IMR-90 (cell line): ENCODE measurements at regions not wholly inside any gene's neighbourhood (a gene's known extent, or its start where the extent isn't known, plus 50 kb on each side); places are given as distances from the start of the nearest gene placed in this dataset.

Experiments
- BHLHE40 ChIP-seq: fragments of 150-350 bp; IDR thresholded peaks from 2 replicates; pipeline ENCODE4 v1.6.1; 2016; ENCODE audit warnings: mild to moderate bottlenecking, low read depth, low read length
- CEBPB ChIP-seq: IDR thresholded peaks from 2 replicates; pipeline ENCODE4 v1.6.1; 2012; ENCODE audit warnings: low read depth, low read length, improper control_type of control experiment
- CHD1 ChIP-seq: IDR thresholded peaks from 2 replicates; pipeline ENCODE4 v1.6.1; 2012; ENCODE audit warnings: low read depth, low read length, improper control_type of control experiment
- FOS ChIP-seq: fragments of 150-350 bp; IDR thresholded peaks from 2 replicates; pipeline ENCODE4 v1.6.1; 2016; ENCODE audit warnings: low read depth, low read length
- MAFK ChIP-seq: IDR thresholded peaks from 2 replicates; pipeline ENCODE4 v1.6.1; 2012; ENCODE audit warnings: low read depth, low read length, improper control_type of control experiment
- MAZ ChIP-seq: IDR thresholded peaks from 2 replicates; pipeline ENCODE4 v1.6.1; 2012; ENCODE audit warnings: low read depth, mild to moderate bottlenecking, low read length, improper control_type of control experiment, moderate library complexity, borderline replicate concordance
- MXI1 ChIP-seq: IDR thresholded peaks from 2 replicates; pipeline ENCODE4 v1.6.1; 2012; ENCODE audit warnings: low read depth, mild to moderate bottlenecking, low read length, moderate library complexity, borderline replicate concordance
- POLR2A ChIP-seq: IDR thresholded peaks from 2 replicates; pipeline ENCODE4 v1.6.1; 2012; ENCODE audit warnings: mild to moderate bottlenecking, low read depth, low read length
- RAD21 ChIP-seq: IDR thresholded peaks from 2 replicates; pipeline ENCODE4 v1.6.1; 2012; ENCODE audit warnings: low read length, improper control_type of control experiment
- RCOR1 ChIP-seq: IDR thresholded peaks from 2 replicates; pipeline ENCODE4 v1.6.1; 2012; ENCODE audit warnings: mild to moderate bottlenecking, low read length, improper control_type of control experiment; ENCODE audit not compliant: insufficient replicate concordance
- RFX5 ChIP-seq: IDR thresholded peaks from 2 replicates; pipeline ENCODE4 v1.8.0; 2012; ENCODE audit warnings: low read depth, mild to moderate bottlenecking, low read length, moderate library complexity
- SMC3 ChIP-seq: fragments of 150-350 bp; IDR thresholded peaks from 2 replicates; pipeline ENCODE4 v1.6.1; 2016; ENCODE audit warnings: low read depth, mild to moderate bottlenecking, antibody characterized with exemption, low read length, moderate library complexity
- TF ChIP-seq, protein P1 (sequence below): conservative IDR thresholded peaks from 2 replicates; pipeline ENCODE4 v1.5.1; 2012; ENCODE audit warnings: mild to moderate bottlenecking, low read depth, low read length, improper control_type of control experiment
- TF ChIP-seq, protein P2 (sequence below): fragments of 150-350 bp; IDR thresholded peaks from 2 replicates; pipeline ENCODE4 v1.6.1; 2017; ENCODE audit warnings: mild to moderate bottlenecking, antibody characterized with exemption, low read length, low read depth

DNA sequence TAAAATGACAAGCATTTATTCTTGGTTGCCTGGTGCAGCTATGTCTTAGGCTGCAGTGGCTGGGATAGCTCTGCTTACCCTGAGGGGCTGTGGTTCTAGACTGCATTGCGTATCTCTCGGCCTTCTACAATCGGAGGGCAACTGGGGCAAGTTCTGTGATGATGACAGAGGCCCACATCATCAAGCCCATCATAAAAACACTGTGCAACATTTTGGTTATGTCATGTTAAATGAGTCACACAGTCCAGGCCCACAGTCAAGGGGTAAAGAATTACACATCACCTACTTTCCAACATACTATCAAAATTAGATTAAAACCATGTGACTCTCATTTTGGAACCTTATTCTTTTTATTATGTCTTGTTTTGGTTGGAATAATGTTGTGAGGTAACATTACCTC, 120.2 kb upstream of the GUCY1A1 start:
- TF ChIP-seq FOS (no peak), POLR2A (no peak), MAFK (no peak), RAD21 (no peak), SMC3 (no peak), CHD1 (no peak), BHLHE40 (no peak), MAZ (no peak), MXI1 (no peak), RFX5 (no peak), CEBPB (peak; percentile 6; the same call in 1 of the 2 replicates), RCOR1 (no peak)
- TF ChIP-seq, protein P1, sequence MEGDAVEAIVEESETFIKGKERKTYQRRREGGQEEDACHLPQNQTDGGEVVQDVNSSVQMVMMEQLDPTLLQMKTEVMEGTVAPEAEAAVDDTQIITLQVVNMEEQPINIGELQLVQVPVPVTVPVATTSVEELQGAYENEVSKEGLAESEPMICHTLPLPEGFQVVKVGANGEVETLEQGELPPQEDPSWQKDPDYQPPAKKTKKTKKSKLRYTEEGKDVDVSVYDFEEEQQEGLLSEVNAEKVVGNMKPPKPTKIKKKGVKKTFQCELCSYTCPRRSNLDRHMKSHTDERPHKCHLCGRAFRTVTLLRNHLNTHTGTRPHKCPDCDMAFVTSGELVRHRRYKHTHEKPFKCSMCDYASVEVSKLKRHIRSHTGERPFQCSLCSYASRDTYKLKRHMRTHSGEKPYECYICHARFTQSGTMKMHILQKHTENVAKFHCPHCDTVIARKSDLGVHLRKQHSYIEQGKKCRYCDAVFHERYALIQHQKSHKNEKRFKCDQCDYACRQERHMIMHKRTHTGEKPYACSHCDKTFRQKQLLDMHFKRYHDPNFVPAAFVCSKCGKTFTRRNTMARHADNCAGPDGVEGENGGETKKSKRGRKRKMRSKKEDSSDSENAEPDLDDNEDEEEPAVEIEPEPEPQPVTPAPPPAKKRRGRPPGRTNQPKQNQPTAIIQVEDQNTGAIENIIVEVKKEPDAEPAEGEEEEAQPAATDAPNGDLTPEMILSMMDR, result no peak
- TF ChIP-seq, protein P2, sequence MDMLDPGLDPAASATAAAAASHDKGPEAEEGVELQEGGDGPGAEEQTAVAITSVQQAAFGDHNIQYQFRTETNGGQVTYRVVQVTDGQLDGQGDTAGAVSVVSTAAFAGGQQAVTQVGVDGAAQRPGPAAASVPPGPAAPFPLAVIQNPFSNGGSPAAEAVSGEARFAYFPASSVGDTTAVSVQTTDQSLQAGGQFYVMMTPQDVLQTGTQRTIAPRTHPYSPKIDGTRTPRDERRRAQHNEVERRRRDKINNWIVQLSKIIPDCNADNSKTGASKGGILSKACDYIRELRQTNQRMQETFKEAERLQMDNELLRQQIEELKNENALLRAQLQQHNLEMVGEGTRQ, result no peak
